ENCODE measurements at regions not wholly inside any gene's neighbourhood (a gene's known extent, or its start where the extent isn't known, plus 50 kb on each side); places are given as distances from the start of the nearest gene placed in this dataset.

GRCh38 chr4:170716868-170717267, 627.1 kb upstream of the AADAT start:
- dilution Hi-C loops (cut with MboI; ENCODE audit: extremely low pct_ligation_motif_present, low sequenced_read_pairs) = no loop called here
- no peak overlapping the region for H2AFZ ChIP-seq (ENCODE audit: control insufficient read depth, low read length)
- no peaks in the 10 kb centered on the region for H3K4me1 ChIP-seq (ENCODE audit: control insufficient read depth, extremely low read depth, insufficient read depth, low read length)
- H3K79me2 ChIP-seq (ENCODE audit: control insufficient read depth, insufficient read depth, low read length) = no peaks in the 10 kb centered on the region
- H3K9me1 ChIP-seq (ENCODE audit: control insufficient read depth, extremely low read depth, insufficient read depth, low read length) = no peaks in the 10 kb centered on the region
- DNase-seq (ENCODE audit: low read depth, low spot score) = no peak
- H3K9ac ChIP-seq (ENCODE audit: control insufficient read depth, extremely low read depth, insufficient read depth, low read length) = no peak overlapping the region
- H4K20me1 ChIP-seq (ENCODE audit: control insufficient read depth, extremely low read depth, insufficient read depth, low read length) = no peaks in the 10 kb centered on the region
- no peak overlapping the region for H3K4me3 ChIP-seq (ENCODE audit: control insufficient read depth in 2 of 3, extremely low read depth in 1 of 3, insufficient read depth in 2 of 3, low read depth in 1 of 3, low read length in 3 of 3)
- no peaks in the 10 kb centered on the region for H3K27me3 ChIP-seq (ENCODE audit: control insufficient read depth, extremely low read depth, insufficient read depth, low read length)
- no peaks in the 10 kb centered on the region for H3K9me3 ChIP-seq (ENCODE audit: control insufficient read depth, low read depth, low read length)
- no peaks in the 10 kb centered on the region for H3K36me3 ChIP-seq (ENCODE audit: control insufficient read depth in 2 of 2, extremely low read depth in 1 of 2, insufficient read depth in 2 of 2, low read length in 2 of 2)
- H3K27ac ChIP-seq (ENCODE audit: control insufficient read depth, insufficient read depth, low read length) = no peak overlapping the region
- no peak overlapping the region for H3K4me2 ChIP-seq (ENCODE audit: control insufficient read depth, extremely low read depth, insufficient read depth, low read depth, low read length)
- FAIRE-seq = no peak
- TF ChIP-seq CTCF (optimal IDR thresholded peaks at IDR 0.05 in 1 of 3, IDR thresholded peaks at IDR 0.05 in 1 of 3, conservative IDR thresholded peaks at IDR 0.05 in 1 of 3; ENCODE audit: extremely low read depth in 1 of 3, insufficient read depth in 2 of 3, low read length in 3 of 3) (no peak), EZH2 (IDR thresholded peaks at IDR 0.05; ENCODE audit: low read length) (no peak)

- Histone ChIP-seq H3K4me1 (ENCODE audit: control insufficient read depth, extremely low read depth, insufficient read depth, low read length) (no peaks in the 10 kb centered on the region), H3K36me3 (ENCODE audit: control insufficient read depth in 2 of 2, extremely low read depth in 1 of 2, insufficient read depth in 2 of 2, low read length in 2 of 2) (no peaks in the 10 kb centered on the region), H3K9ac (ENCODE audit: control insufficient read depth, extremely low read depth, insufficient read depth, low read length) (no peak overlapping the region), H3K9me1 (ENCODE audit: control insufficient read depth, extremely low read depth, insufficient read depth, low read length) (no peaks in the 10 kb centered on the region), H3K27me3 (ENCODE audit: control insufficient read depth, extremely low read depth, insufficient read depth, low read length) (no peaks in the 10 kb centered on the region), H3K4me3 (ENCODE audit: control insufficient read depth in 2 of 3, extremely low read depth in 1 of 3, insufficient read depth in 2 of 3, low read depth in 1 of 3, low read length in 3 of 3) (no peak overlapping the region), H4K20me1 (ENCODE audit: control insufficient read depth, extremely low read depth, insufficient read depth, low read length) (no peaks in the 10 kb centered on the region), H3K79me2 (ENCODE audit: control insufficient read depth, insufficient read depth, low read length) (no peaks in the 10 kb centered on the region), H2AFZ (ENCODE audit: control insufficient read depth, low read length) (no peak overlapping the region), H3K9me3 (ENCODE audit: control insufficient read depth, low read depth, low read length) (no peaks in the 10 kb centered on the region), H3K4me2 (ENCODE audit: control insufficient read depth, extremely low read depth, insufficient read depth, low read depth, low read length) (no peak overlapping the region), H3K27ac (ENCODE audit: control insufficient read depth, insufficient read depth, low read length) (no peak overlapping the region)
- no peak for FAIRE-seq
- dilution Hi-C loops (cut with MboI; ENCODE audit: extremely low pct_ligation_motif_present, low sequenced_read_pairs) = no loop called here
- TF ChIP-seq EZH2 (IDR thresholded peaks at IDR 0.05; ENCODE audit: low read length) = no peak
- TF ChIP-seq CTCF (optimal IDR thresholded peaks at IDR 0.05 in 1 of 3, IDR thresholded peaks at IDR 0.05 in 1 of 3, conservative IDR thresholded peaks at IDR 0.05 in 1 of 3; ENCODE audit: extremely low read depth in 1 of 3, insufficient read depth in 2 of 3, low read length in 3 of 3) = no peak
- DNase-seq (ENCODE audit: low read depth, low spot score) = no peak
Observed at GRCh38 chr4:170705907-170706306, 616.2 kb upstream of the AADAT start.
